CD4-positive, alpha-beta T cell treated with Interleukin-15 for 1 hour (primary cell): ENCODE measurements at regions not wholly inside any gene's neighbourhood (a gene's known extent, or its start where the extent isn't known, plus 50 kb on each side); places are given as distances from the start of the nearest gene placed in this dataset.
"Not testable (repeated sequence)": the region's sequence is repeated elsewhere in the genome, so short reads cannot be mapped to it uniquely, and the experiment has no call there.

Experiments used
- DNase-seq: peaks from one replicate; pipeline ENCODE4 v3.0.0-alpha.2; 2020

DNA sequence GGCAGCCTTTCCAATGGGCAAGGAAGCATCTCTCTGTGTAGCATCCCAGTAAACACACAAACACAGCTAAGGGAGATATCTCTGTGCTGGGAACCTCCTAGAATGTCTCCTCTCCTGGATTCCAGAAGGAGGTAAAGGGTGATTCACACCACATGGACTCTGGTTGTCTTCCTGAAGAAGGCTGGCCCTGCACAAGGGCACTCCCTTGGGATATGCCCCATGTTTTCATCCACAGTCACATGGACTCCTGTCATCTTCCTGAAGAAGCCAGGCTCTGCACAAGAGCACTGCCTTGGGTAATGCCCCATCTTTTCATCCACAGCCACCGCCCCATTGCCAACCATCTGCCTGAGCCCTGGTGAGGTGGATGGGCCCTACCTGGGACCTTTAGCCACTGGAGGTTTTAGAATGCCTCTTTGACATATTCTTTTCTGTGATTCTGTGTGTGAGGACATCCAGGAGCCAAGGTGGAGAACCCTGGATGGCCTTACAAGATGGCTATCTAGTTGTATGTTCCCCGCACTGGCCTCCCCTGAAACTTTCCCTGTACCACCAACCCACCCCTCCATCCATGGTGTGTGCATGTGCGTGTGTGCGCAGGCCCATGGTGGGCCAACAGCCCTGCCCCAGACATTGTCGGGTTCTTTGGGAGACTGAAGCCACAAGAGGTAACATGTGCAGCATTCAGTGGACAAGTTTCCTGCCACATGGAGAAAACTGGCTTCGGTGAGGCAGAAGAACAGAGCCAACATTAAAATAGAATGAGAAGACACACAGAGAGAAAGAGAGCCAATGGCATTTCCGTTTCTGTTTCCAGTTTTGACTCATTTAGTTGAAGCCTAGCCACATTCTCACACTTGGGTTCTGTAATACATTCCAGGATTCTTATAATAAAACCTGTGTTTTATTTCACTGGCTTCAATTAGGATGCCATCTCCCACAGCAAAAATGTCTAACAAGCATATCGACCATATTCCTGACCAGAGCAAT lies 110.2 kb upstream of the CST7 start:
- DNase-seq, result no peak

DNA sequence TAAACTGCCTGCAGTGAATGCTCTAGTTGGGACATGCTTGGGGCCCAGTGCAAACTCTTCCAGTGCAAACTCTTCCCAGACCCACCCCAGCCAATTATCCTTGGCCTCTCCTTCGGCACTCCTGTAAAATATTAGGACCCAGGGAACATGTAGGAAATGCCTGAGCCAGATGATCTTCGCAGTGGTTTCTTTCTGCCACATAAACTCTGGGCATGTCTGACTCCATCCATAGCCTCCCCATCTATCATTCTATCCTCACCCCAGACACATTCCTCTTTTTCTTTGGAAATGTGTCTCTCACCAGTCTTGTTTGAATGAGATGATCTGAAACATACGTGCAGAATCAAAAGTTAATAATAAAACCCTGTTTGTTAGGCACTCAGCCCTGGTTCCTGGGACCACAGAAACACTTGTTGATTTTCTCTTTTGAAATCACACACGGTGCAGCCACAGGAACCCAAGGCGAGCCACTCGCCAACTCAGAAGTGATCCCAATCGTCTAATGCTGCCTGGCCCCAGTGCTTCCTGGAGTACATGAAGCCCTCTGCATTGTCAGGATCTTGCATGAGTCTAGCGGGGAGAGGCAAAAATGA lies 108.9 kb upstream of the CST7 start:
- DNase-seq, result no peak

DNA sequence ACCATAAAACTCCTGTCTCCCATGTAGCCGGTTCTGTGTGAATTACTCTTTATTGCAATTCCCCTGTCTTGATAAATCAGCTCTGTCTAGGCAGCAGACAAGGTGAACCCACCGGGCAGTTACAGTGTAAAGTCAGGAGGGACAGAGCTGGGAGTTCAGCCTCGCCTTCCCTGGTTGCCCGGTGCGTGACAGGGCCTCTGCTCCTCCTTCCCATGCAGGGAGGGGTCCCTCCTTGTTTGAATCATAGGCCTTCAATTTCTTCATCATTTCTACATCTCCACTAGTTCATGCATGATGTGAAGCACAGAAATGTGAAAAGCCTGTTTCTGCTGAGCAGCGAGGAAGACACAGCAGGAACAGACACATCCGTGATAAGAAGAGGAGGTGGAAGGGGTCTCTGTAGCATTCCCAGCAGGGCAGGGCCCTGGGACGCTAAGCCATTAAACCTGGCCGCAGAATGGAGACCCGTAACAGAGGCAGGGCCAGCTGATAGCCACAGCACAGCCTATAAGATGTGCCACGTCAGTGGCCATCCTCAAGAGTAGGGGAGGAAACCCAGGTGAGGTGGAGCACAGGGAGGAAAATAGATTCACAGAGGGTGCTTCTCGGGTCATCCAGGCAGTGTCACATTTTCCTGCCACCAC lies 106.7 kb upstream of the CST7 start:
- DNase-seq, result no peak

DNA sequence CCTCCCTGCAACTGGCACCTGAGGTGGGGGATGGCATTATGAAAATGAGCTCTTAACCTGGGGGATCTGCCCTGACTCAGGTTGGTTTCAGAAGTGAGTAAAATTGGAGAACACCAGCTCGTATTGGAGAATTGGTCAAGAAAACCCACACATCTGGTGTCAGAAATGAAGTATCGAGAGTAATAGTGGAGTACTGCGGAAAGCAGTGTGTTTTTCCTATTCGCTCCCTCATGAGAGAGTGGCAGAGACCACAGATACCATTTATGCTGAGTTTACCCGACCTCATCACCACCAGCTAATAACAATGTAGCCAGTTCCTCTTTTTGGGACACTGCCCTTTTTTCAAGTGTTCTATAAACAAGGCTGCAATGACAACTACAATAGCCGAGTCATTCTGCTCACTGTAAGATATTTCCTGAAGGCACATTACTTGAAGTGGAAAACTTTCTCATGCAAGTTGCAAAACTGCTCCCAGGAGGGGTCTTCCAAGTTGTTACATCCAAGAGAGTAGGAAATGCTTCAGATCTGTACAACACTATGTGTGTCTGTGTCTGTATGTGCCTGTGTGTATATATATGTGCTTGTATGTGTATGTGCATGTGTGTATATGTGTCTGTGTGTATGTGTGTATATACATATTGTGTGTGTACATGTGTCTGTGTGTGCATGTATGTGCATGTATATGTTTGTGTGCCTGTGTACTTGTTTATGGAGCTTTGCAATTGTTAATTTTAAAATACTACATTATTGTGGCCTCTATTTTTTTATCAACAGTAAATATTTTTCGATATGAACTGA lies 106.0 kb upstream of the CST7 start:
- DNase-seq, result no peak

DNA sequence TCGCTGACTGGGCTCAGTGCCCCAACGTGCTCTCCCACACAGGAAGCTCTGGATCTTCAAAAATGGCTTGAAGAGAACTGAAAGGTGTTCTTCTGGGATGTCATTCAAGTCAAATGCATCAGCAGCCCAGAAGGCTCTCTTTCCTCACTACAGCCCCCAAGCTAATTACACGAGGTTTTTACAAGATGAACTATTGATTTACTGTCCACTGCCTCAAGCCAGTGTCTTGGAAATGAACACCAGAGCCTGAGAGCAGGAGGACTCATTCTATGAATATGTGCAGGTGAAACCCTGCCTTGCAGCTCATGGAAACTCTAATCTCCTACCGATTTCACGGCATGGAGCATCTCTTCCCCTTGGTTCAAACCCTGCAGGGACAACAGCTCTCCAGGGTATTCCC lies 98.9 kb upstream of the CST7 start:
- no peak for DNase-seq

DNA sequence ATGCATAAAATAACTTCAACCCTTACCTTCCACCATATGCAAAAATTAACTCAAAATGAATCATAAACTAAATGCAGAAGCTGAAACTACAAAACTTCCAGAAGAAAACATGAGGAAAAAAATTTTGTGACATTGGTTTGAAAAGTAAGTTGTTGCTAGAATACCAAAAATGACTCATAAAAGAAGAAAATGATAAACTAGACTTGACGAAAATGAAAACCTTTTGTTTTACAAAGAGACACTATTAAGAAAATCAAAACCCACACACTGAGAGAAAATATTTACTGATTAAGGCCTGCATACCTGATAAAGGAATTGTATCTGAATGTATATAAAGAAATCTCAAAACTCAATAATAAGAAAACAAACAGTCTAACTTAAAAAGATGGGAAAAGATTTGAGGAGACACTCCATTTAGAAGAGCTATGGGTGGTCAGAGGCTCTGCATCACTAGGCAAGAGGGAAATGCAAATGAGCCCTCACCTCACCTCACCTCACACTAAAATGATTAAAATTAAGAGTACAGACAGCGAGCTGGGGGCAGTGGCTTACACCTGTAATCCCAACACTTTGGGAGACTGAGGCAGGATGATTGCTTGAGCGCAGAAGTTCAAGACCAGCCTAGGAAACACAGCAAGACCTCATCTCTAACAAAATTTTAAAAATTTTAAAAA lies 97.6 kb upstream of the CST7 start:
- no peak for DNase-seq

DNA sequence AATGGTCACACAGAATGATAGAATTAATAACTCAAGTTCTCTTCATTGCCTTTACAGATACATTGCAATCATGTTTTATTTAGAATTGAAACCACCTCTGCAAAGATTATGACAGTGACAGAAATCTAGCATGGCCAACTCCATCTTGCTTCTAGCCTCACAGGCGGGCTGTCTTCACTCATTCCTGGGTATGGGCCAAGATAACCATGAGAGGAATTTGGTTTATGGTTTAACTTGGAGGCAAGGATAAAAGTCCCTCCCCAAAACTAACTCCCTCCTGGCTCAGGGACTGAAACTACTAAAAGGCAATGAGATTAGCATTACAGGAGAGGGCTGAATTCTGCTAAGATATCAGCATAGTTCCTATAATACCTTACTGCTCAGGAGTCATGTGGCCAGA lies 95.2 kb upstream of the CST7 start:
- no peak for DNase-seq

DNA sequence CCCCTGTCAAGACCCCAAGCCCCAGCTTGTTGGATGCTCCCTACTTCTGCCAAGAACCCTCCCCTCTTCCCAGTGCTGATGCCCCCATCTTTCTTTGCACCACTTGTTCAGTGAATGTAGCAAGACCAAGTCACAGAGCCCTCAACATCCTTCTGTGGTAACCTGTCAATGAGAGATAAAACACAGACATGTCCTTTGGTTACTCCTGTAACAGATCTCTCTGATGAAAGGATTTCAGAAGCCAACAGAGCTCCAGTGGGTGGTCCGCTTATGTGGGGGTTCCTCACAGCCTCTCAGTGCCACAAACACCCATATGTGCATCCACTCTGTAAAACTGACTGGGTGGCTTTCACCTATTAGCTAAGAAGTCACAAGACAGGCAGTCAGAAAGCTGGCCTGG lies 93.2 kb upstream of the CST7 start:
- no peak for DNase-seq

DNA sequence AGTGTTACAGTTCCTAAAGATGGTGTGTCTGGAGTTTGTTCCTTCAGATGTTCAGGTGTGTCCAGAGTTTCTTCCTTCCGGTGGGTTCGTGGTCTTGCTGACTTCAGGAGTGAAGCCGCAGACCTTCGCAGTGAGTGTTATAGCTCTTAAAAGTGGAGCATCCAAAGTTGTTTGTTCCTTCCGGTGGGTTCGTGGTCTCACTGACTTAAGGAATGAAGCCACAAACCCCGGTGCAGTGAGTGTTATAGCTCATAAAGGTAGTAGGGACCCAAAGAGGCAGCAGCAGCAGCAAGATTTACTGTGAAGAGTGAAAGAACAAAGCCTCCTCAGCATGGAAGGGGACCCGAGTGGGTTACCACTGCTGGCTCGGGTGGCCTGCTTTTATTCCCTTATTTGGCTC lies 90.6 kb upstream of the CST7 start:
- DNase-seq, result not testable (repeated sequence)

DNA sequence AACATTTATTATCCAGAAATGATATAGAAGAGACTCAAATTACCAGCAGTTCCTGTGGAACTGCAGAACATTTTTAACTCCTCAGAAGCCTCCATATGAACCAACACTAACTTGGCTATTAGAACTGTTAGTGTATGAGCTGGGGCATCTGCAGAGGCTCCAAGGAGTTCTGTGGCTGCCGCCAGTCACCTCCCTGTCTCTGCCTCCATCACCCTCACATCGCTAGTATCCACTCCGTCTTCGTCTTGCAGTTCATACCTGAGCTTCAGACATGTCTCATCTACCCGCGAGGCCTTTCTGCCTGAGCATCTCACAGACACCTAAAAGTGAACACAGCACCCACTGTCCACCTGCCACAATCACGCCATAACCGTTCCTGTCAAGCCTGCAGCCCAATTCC lies 89.5 kb upstream of the CST7 start:
- no peak for DNase-seq

DNA sequence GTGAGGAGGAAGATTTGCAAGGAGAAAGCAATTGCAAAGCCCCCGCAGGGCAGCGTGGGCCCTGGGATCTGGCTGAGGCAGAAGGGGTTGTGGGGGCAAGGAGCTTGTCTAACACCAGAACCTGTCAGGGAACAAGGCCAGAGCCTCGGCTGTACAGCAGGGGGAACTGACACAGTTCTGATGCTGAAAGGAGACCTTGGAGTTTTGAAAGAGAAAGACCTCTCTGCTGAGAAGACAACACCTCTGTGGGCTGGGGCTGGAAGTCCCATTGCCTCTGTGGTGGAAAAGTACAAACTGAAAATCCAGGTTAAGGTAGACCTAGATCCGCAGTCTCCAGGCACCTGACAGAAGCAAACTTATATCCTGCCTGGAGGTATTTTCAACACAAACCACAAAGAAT lies 86.9 kb upstream of the CST7 start:
- no peak for DNase-seq

DNA sequence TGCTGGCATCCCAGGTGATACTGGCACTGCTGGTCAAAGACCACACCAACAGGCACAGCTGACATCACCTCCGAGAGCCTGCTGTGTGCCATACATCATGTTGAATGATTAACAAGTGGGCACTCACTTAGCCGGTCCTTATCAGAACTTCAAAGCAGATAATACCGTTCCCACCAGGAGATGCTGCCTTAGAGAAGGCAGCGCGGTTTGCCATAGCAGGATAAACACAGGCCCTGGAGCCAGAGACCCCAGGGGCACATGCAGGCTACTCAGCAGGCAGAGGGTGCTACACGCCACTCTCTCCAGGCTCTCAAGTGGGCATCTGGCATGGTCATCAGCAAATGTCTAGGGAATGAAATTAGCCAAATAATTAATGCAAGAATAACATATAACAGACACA lies 86.5 kb upstream of the CST7 start:
- no peak for DNase-seq

DNA sequence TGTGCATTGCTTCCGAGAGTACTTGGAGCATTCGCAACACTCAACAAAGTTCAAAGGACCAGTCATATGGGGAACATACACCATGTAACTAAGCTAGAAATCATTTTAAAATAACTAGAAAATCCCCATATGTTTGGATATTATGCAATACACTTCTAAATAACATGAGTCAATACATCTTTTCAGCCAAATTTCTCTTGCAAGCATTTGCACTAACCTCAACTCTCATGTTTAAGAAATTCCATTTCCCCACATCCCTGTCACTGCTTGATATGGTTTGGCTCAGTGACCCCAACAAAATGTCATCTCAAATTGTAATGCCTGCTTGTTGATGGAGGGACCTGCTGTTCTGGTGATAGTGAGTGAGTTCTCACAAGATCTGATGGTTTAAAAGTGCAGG lies 85.7 kb upstream of the CST7 start:
- DNase-seq, result no peak

DNA sequence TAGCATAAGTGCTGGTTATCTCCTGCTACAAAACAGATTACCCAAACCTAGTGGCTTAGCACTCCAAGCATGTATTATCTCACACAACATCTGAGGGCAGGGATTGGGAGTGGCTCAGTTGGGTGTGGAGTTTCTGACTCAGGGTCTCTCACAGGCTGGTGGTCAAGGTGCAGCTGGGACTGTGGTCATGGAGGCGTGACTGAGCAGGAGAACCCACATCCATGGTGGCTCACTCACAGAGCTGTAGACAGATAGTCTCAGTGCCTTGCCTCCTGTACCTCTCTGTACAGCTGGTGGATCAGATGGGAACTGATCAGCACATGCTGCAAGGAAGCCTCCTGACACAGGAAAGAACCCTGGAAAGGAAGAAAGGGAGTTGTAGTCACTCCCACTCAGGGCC lies 83.1 kb upstream of the CST7 start:
- DNase-seq, result no peak

DNA sequence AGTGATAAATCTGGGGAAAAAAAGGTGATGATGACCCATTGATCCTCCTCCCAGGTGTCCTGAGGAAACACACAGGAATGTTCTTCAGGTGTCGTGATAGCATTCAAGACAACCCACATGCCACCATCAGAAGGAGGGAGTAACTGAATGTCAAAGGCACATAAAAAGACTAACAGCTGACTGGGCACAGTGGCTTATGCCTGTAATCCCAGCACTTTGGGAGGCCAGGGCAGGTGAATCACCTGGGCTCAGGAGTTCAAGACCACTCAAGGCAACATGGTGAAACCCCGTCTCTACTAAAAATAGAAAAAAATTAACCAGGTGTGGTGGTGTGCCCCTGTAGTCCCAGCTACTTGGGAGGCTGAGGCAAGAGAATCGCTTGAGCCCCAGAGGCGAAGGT lies 82.3 kb upstream of the CST7 start:
- DNase-seq, result no peak

DNA sequence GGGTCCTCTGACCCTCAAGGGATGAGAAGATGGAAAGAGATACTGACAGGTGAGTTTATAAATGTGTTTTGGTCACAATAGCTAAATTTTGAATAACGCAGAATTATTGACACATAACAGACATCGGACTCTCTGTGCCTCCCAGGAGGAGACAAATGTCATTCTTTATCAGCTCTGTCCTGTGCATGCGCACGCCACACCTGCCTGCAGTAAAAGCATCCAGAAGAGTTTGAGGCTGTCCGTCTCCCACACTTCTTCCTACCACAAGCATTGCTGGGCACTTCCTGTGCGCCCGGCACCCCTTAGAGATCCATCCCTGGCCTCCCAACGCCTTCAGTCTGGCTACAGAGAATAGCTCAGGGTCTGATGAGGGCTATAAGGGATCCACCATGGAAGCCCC lies 81.5 kb upstream of the CST7 start:
- no peak for DNase-seq

DNA sequence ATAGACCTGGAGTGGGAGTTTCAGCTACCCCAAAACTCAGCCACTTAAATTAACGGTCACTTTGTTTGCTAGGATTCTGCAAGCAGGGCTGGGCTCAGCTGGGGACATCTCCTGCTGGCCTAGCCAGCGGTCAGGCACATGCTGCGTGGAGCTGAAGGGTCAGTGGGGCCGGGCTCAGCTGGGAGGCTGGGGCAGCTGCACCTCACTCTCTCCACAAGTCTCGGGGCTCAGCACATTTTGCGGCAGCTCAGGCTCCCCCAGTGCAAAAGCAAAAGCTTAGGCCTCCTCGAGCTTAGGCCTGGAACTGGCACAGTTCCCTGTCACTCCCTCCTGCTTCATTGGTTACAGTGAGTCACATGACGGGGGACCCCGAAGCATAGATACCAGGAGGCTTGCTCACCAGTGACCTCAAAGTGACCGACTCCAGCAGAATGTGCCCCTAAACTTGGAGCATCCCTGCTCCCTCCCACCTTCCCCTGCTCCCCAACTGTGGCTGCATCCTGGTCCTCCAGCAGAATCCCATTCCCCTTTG lies 80.6 kb upstream of the CST7 start:
- DNase-seq, result no peak

DNA sequence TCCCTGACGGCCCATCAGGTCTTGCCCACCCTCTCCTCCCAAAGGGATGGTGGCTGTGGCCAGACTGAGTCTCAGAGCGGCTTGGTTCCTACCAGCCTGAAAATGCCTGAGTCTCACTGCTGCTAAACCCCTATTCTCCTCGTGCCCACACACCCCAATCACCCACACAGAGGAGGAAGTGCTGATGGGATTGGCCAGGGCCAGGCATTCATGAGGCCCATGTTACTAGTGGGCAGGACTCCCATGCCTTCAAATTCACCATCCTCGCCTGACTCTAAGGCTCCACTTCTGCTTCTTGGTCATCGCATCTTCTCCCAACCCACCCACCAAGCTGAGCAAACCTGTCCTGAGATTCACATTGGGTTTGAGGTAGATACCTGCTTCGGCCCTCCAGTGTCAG lies 80.1 kb upstream of the CST7 start:
- DNase-seq, result no peak

DNA sequence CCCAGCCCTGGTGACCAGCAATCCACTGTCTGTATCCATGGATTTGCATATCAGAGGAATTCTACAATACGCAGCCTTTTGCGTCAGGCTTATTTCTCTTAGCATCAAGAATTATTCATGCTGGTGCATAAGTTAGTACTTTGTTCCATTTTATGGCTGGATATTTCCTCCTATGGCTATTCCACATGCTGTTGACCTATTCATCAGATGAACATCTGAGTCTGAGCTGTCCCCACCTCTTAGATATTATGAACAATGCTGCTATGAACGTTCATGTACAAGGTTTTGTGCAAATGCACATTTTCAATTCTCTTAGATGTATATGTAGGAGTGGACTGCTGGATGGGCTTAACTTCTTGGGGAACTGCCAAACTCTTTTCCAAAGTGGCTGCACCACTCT lies 79.0 kb upstream of the CST7 start:
- no peak for DNase-seq

DNA sequence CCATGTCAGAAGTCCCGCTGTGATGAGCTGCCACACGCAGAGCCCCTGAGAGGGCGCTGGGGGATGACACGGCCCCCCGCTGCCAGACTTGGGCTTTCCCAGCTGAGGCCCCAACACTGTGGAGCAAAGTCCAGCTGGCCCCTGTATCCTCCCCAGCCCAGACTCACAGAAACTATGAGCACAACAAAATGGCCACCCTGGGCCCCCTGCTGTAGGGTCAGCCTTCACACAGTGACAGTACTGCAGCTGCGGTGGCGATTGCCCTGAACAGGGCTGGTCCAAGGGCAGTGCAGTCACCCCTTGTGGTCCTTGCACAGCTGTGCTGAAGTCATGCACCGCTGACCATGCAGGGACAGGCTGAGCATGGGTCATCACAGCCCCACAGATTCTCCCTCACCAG lies 78.2 kb upstream of the CST7 start:
- DNase-seq, result no peak

DNA sequence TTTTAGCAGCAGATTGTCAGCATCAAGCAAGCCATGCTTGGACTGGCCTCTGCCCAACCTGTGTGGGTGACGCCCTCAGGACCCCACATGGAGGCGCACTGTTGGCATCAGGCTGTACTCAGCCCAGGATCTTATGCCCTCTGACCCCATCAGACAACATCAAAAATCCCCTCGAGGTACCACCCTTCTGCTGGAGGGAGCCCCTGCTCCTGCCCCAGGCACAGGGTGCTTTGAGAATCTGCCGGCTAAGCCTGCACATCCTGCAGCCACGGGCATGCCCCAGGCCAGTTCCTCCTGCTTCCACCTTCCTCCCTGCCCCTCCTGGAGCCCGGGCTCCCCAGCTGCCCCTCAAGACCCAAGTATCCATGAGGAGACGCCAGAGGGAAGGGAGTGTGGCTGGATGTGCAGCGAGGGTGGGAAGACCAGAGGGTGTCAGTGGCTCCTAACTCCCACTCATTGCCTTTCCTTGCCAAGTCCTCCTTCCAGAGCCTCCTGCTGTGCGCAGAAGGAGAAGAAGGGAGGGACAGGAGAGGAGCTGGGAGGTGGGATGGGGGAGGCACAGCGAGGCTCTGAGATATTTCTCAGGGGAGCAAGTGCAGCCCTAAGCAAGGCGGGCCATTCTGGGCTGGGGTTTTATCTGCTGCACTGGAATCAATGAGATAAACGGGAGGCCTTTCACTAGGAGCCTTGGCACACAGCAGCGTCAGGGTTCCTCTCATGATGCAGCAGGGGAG lies 77.4 kb upstream of the CST7 start:
- no peak for DNase-seq
